ENCODE measurements at regions not wholly inside any gene's neighbourhood (a gene's known extent, or its start where the extent isn't known, plus 50 kb on each side); places are given as distances from the start of the nearest gene placed in this dataset.
"Not testable (repeated sequence)": the region's sequence is repeated elsewhere in the genome, so short reads cannot be mapped to it uniquely, and the experiment has no call there.

- no peak for DNase-seq (ENCODE audit: low read depth in 2 of 2)
Observed at GRCh38 chr5:57002959-57003485, 51.1 kb upstream of the MIER3 start.

- not testable (repeated sequence) for DNase-seq (ENCODE audit: low read depth in 2 of 2)
Observed at GRCh38 chr5:57003566-57003965, 51.6 kb upstream of the MIER3 start.

GRCh38 chr5:57004800-57005199 is 52.9 kb upstream of the MIER3 start:
- no peak for DNase-seq (ENCODE audit: low read depth in 2 of 2)

- no peak for DNase-seq (ENCODE audit: low read depth in 2 of 2)
Observed at GRCh38 chr5:57007344-57007743, 55.4 kb upstream of the MIER3 start.

GRCh38 chr5:57009811-57010210 is 57.9 kb upstream of the MIER3 start:
- DNase-seq (ENCODE audit: low read depth in 2 of 2) = no peak

GRCh38 chr5:57010786-57011185 is 58.9 kb upstream of the MIER3 start:
- DNase-seq (ENCODE audit: low read depth in 2 of 2) = no peak

- DNase-seq (ENCODE audit: low read depth in 2 of 2) = no peak
Observed at GRCh38 chr5:57012511-57012910, 60.6 kb upstream of the MIER3 start.

GRCh38 chr5:57025961-57026360 is 74.0 kb upstream of the MIER3 start:
- no peak for DNase-seq (ENCODE audit: low read depth in 2 of 2)

- no peak for DNase-seq (ENCODE audit: low read depth in 2 of 2)
Observed at GRCh38 chr5:57028161-57028560, 76.2 kb upstream of the MIER3 start.

- no peak for DNase-seq (ENCODE audit: low read depth in 2 of 2)
Observed at GRCh38 chr5:57032151-57032551, 80.2 kb upstream of the MIER3 start.

GRCh38 chr5:57033103-57033502 is 81.2 kb upstream of the MIER3 start:
- no peak for DNase-seq (ENCODE audit: low read depth in 2 of 2)

GRCh38 chr5:57033503-57033902 is 81.6 kb upstream of the MIER3 start:
- DNase-seq (ENCODE audit: low read depth in 2 of 2) = no peak

GRCh38 chr5:57034201-57034916 is 82.4 kb upstream of the MIER3 start:
- no peak for DNase-seq (ENCODE audit: low read depth in 2 of 2)

- no peak for DNase-seq (ENCODE audit: low read depth in 2 of 2)
Observed at GRCh38 chr5:57035955-57036354, 84.0 kb upstream of the MIER3 start.

- DNase-seq (ENCODE audit: low read depth in 2 of 2) = no peak
Observed at GRCh38 chr5:57036761-57037160, 84.8 kb upstream of the MIER3 start.

GRCh38 chr5:57037355-57037754 is 85.4 kb upstream of the MIER3 start:
- no peak for DNase-seq (ENCODE audit: low read depth in 2 of 2)

GRCh38 chr5:57041570-57041969 is 89.6 kb upstream of the MIER3 start:
- no peak for DNase-seq (ENCODE audit: low read depth in 2 of 2)

- DNase-seq (ENCODE audit: low read depth in 2 of 2) = no peak
Observed at GRCh38 chr5:57042524-57042931, 90.6 kb upstream of the MIER3 start.

- DNase-seq (ENCODE audit: low read depth in 2 of 2) = no peak
Observed at GRCh38 chr5:57054135-57054534, 102.2 kb upstream of the MIER3 start.

GRCh38 chr5:57054671-57055070 is 102.7 kb upstream of the MIER3 start:
- DNase-seq (ENCODE audit: low read depth in 2 of 2) = no peak

GRCh38 chr5:57055731-57056130 is 103.8 kb upstream of the MIER3 start:
- no peak for DNase-seq (ENCODE audit: low read depth in 2 of 2)

- no peak for DNase-seq (ENCODE audit: low read depth in 2 of 2)
Observed at GRCh38 chr5:57063773-57064172, 110.1 kb upstream of the GPBP1 start.

- DNase-seq (ENCODE audit: low read depth in 2 of 2) = no peak
Observed at GRCh38 chr5:57066924-57067596, 106.8 kb upstream of the GPBP1 start.

- no peak for DNase-seq (ENCODE audit: low read depth in 2 of 2)
Observed at GRCh38 chr5:57067597-57067924, 106.3 kb upstream of the GPBP1 start.
